B cell (primary cell): ENCODE measurements at regions not wholly inside any gene's neighbourhood (a gene's known extent, or its start where the extent isn't known, plus 50 kb on each side); places are given as distances from the start of the nearest gene placed in this dataset.

Experiments
- ATAC-seq: fragments of 200-7000 bp; cut with Tn5 transposase; one replicate; pipeline ENCODE4 v1.10.0; 2021; ENCODE audit warnings: low read depth, mild to moderate bottlenecking, moderate number of reproducible peaks, moderate library complexity
- CTCF ChIA-PET: fragments of 350-600 bp; sonication (Branson Sonifier 250); formaldehyde crosslinking; loops from one replicate; lab custom pipeline; 2021; ENCODE audit warnings: antibody characterized with exemption, inconsistent platforms; lab: Charles Lee
- POLR2A ChIA-PET: fragments of 350-600 bp; sonication (Branson Sonifier 250); formaldehyde crosslinking; loops from one replicate; lab custom pipeline; 2021; ENCODE audit warnings: antibody characterized with exemption; lab: Charles Lee
- DNase-seq: peaks from one replicate; pipeline ENCODE4 v3.0.0; 2013
- H2AFZ ChIP-seq: 2 replicates; pipeline ENCODE4 v1.6.1; 2012; ENCODE audit warnings: mild to moderate bottlenecking, low read depth, low read length; ENCODE audit not compliant: insufficient read depth, poor library complexity, severe bottlenecking
- H3K27ac ChIP-seq, 2 donors: 1 replicate in 1 of 2; 2 replicates in 1 of 2; pipeline ENCODE4 v1.5.1; 2012 to 2013; ENCODE audit warnings: low read length in 2 of 2, mild to moderate bottlenecking in 2 of 2, moderate library complexity in 1 of 2
- H3K27me3 ChIP-seq, 4 experiments: fragments of 200-600 bp in 1 of 4; sonication (generic) in 1 of 4; replicated peaks in 1 of 4; 1 replicate in 2 of 4; 2 replicates in 2 of 4; pipeline versions ENCODE4 v1.6.1 to v1.7.0; 2013 to 2016; ENCODE audit warnings: low read length in 3 of 4, mild to moderate bottlenecking in 2 of 4, mixed read lengths in 1 of 4, moderate library complexity in 1 of 4; ENCODE audit not compliant: insufficient read depth in 4 of 4, control insufficient read depth in 3 of 4; ENCODE audit errors: control extremely low read depth in 1 of 4
- H3K36me3 ChIP-seq, 2 experiments: replicated peaks in 1 of 2; 1 replicate in 1 of 2; 2 replicates in 1 of 2; pipeline versions ENCODE4 v1.6.1 to v1.7.1; 2013; ENCODE audit warnings: low read length in 1 of 2; ENCODE audit not compliant: insufficient read depth in 2 of 2, control insufficient read depth in 1 of 2; ENCODE audit errors: control extremely low read depth in 1 of 2, extremely low read depth in 1 of 2
- H3K4me1 ChIP-seq, 2 donors: fragments of 200-600 bp in 1 of 2; sonication (generic) in 1 of 2; 1 replicate in 1 of 2; 2 replicates in 1 of 2; pipeline versions ENCODE4 v1.5.1 to v1.6.1; 2013 to 2017; ENCODE audit warnings: low read length in 2 of 2; ENCODE audit not compliant: control insufficient read depth in 2 of 2, insufficient read depth in 2 of 2
- H3K4me2 ChIP-seq: replicated peaks from 2 replicates; pipeline ENCODE3; 2012; ENCODE audit warnings: mild to moderate bottlenecking, low read depth, low read length; ENCODE audit not compliant: poor library complexity, severe bottlenecking
- H3K4me3 ChIP-seq, 5 experiments: fragments of 200-600 bp in 1 of 5; sonication (generic) in 1 of 5; 1 replicate in 3 of 5; 2 replicates in 2 of 5; pipeline versions ENCODE4 v1.5.1 to v1.7.0; 2011 to 2016; ENCODE audit warnings: low read length in 4 of 5, mild to moderate bottlenecking in 4 of 5, low read depth in 2 of 5, control low read depth in 1 of 5, moderate library complexity in 1 of 5; ENCODE audit not compliant: insufficient read depth in 1 of 5; ENCODE audit errors: control extremely low read depth in 1 of 5, extremely low read depth in 1 of 5
- H3K79me2 ChIP-seq: fragments of 200-600 bp; sonication (generic); one replicate; pipeline ENCODE4 v1.6.0; 2016; ENCODE audit warnings: low read length; ENCODE audit not compliant: control insufficient read depth, insufficient read depth
- H3K9ac ChIP-seq: fragments of 200-600 bp; sonication (generic); 2 replicates; pipeline ENCODE4 v1.6.1; 2017; ENCODE audit warnings: mild to moderate bottlenecking, low read length, moderate library complexity
- H3K9me3 ChIP-seq, 3 donors: one replicate each; pipeline versions ENCODE4 v1.6.1 to v1.7.1; 2013; ENCODE audit warnings: low read length in 2 of 3; ENCODE audit not compliant: control insufficient read depth in 2 of 3, insufficient read depth in 1 of 3; ENCODE audit errors: control extremely low read depth in 1 of 3
- H4K20me1 ChIP-seq: 2 replicates; pipeline ENCODE4 v1.6.0; 2012; ENCODE audit warnings: mild to moderate bottlenecking, low read length; ENCODE audit not compliant: insufficient read depth, control insufficient read depth, poor library complexity, severe bottlenecking
- H3K27ac Mint-ChIP-seq: one replicate; pipeline ENCODE4 v1.8.0; 2021; ENCODE audit warnings: mixed read lengths
- H3K27me3 Mint-ChIP-seq: one replicate; pipeline ENCODE4 v1.8.0; 2021; ENCODE audit warnings: mixed read lengths
- H3K4me1 Mint-ChIP-seq: one replicate; pipeline ENCODE4 v1.8.0; 2021; ENCODE audit warnings: mixed read lengths
- H3K4me3 Mint-ChIP-seq: one replicate; pipeline ENCODE4 v1.8.0; 2021; ENCODE audit warnings: mixed read lengths
- H3K9me3 Mint-ChIP-seq: one replicate; pipeline ENCODE4 v1.8.0; 2022; ENCODE audit warnings: mixed read lengths; ENCODE audit not compliant: insufficient read depth
- EZH2 ChIP-seq: IDR thresholded peaks from 2 replicates; pipeline ENCODE4 v1.6.1; 2012; ENCODE audit warnings: borderline replicate concordance, low read depth, mild to moderate bottlenecking, moderate library complexity, low read length; ENCODE audit not compliant: insufficient read depth, poor library complexity, severe bottlenecking
- WGBS: methylation state at CpG from one replicate; pipeline ENCODE4 v1.1.5; 2013; ENCODE audit warnings: missing lambda C conversion rate; ENCODE audit not compliant: insufficient coverage; 5-methylcytosine and 5-hydroxymethylcytosine counted together
- intact Hi-C: fragments of 100-400 bp; cut with micrococcal nuclease; formaldehyde crosslinking; loops from one replicate; pipeline ENCODE4 v1.10.0; 2022
- TF ChIP-seq, protein P1 (sequence below): fragments of 200-600 bp; IDR thresholded peaks from one replicate; pipeline ENCODE4 v1.8.0; 2022; ENCODE audit warnings: antibody characterized with exemption, mild to moderate bottlenecking

- no peak overlapping the region for H3K9ac ChIP-seq
Measured at GRCh38 chr1:101406681-101407080, 169.9 kb downstream of the S1PR1 start.

GRCh38 chr1:101407505-101408211 lies 170.8 kb downstream of the S1PR1 start:
- no peaks in the 10 kb centered on the region for H3K36me3 ChIP-seq
- H3K27me3 ChIP-seq, result no peaks in the 10 kb centered on the region
- H2AFZ ChIP-seq, result no peak overlapping the region
- Mint-ChIP-seq H3K4me3 (peak overlapping the region; percentile 46), H3K9me3 (no peaks in the 10 kb centered on the region), H3K4me1 (peaks cover 66% of the 10 kb centered on the region), H3K27me3 (no peaks in the 10 kb centered on the region), H3K27ac (peak overlapping the region; percentile 74)
- CTCF ChIA-PET, result interaction anchor here (0.7 to 2.2 kb wide), 8 partner anchors 18 to 172 kb away, joined by 3 to 11 read pairs (median 4); no protein-coding TSS in a partner anchor
- no peaks in the 10 kb centered on the region for H4K20me1 ChIP-seq
- ATAC-seq, result peak; percentile 70
- H3K27ac ChIP-seq, result peak overlapping the region; percentile 49 to 70
- intact Hi-C loops, result no loop called here
- H3K4me2 ChIP-seq, result peak overlapping the region; percentile 51
- POLR2A ChIA-PET, result no interaction called here
- peak overlapping the region in 1 of 5 experiments; percentile 21 for H3K4me3 ChIP-seq
- WGBS, result 0% methylated on average over 1 of the region's 2 CpGs
- H3K79me2 ChIP-seq, result no peaks in the 10 kb centered on the region
- no peak for TF ChIP-seq EZH2
- TF ChIP-seq, protein P1, sequence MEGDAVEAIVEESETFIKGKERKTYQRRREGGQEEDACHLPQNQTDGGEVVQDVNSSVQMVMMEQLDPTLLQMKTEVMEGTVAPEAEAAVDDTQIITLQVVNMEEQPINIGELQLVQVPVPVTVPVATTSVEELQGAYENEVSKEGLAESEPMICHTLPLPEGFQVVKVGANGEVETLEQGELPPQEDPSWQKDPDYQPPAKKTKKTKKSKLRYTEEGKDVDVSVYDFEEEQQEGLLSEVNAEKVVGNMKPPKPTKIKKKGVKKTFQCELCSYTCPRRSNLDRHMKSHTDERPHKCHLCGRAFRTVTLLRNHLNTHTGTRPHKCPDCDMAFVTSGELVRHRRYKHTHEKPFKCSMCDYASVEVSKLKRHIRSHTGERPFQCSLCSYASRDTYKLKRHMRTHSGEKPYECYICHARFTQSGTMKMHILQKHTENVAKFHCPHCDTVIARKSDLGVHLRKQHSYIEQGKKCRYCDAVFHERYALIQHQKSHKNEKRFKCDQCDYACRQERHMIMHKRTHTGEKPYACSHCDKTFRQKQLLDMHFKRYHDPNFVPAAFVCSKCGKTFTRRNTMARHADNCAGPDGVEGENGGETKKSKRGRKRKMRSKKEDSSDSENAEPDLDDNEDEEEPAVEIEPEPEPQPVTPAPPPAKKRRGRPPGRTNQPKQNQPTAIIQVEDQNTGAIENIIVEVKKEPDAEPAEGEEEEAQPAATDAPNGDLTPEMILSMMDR, result no peak
- peak; percentile 75 for DNase-seq
- H3K4me1 ChIP-seq, result peaks cover 58 to 63% of the 10 kb centered on the region in 2 donors
- H3K9me3 ChIP-seq, result no peaks in the 10 kb centered on the region
- H3K9ac ChIP-seq, result peak overlapping the region; percentile 1

More at GRCh38 chr1:101406681-101407080, 169.9 kb downstream of the S1PR1 start:
- Histone ChIP-seq H3K4me2 (peak overlapping the region; percentile 9), H3K9me3 (no peaks in the 10 kb centered on the region), H2AFZ (no peak overlapping the region), H3K79me2 (no peaks in the 10 kb centered on the region), H4K20me1 (no peaks in the 10 kb centered on the region), H3K4me3 (no peak overlapping the region), H3K27me3 (no peaks in the 10 kb centered on the region), H3K36me3 (no peaks in the 10 kb centered on the region), H3K4me1 (peaks cover 58 to 63% of the 10 kb centered on the region in 2 donors), H3K27ac (no peak overlapping the region)
- H3K4me1 Mint-ChIP-seq, result peaks cover 59% of the 10 kb centered on the region
- CTCF ChIA-PET, result interaction anchor here (2.2 kb wide), 2 partner anchors 31 to 49 kb away, joined by 6 to 11 read pairs; no protein-coding TSS in a partner anchor
- no peak overlapping the region for H3K4me3 Mint-ChIP-seq
- no peaks in the 10 kb centered on the region for H3K9me3 Mint-ChIP-seq
- ATAC-seq (no peak), DNase-seq (no peak)
- H3K27me3 Mint-ChIP-seq, result no peaks in the 10 kb centered on the region
- WGBS, result no CpG with 5 or more reads among the region's 1 CpG
- intact Hi-C loops, result no loop called here
- no peak for TF ChIP-seq EZH2
- TF ChIP-seq, protein P1, result no peak
- POLR2A ChIA-PET, result no interaction called here
- no peak overlapping the region for H3K27ac Mint-ChIP-seq
